HepG2 (cell line): ENCODE measurements at regions not wholly inside any gene's neighbourhood (a gene's known extent, or its start where the extent isn't known, plus 50 kb on each side); places are given as distances from the start of the nearest gene placed in this dataset.

ENCODE experiments used
- ATAC-seq: fragments of 200-7000 bp; cut with Tn5 transposase; 3 replicates; pipeline ENCODE4 v1.9.1; 2020; ENCODE audit warnings: mild to moderate bottlenecking, moderate library complexity
- BruUV-seq: library from RNA; stranded (reverse); fragments of 400-500 nt; replicated peaks from 2 replicates; lab custom pipeline; 2021; lab: Mats Ljungman, UMichigan
- CTCF ChIA-PET: fragments of 300-600 bp; formaldehyde crosslinking; extraction: SDS; loops from one replicate; lab custom pipeline; 2021; ENCODE audit warnings: low total read pairs, inconsistent platforms, low intra/inter-chr PET ratio; lab: Yijun Ruan, JAX
- POLR2A ChIA-PET: fragments of 350-600 bp; sonication (Branson Sonifier 250); formaldehyde crosslinking; loops from one replicate; lab custom pipeline; 2020; ENCODE audit warnings: antibody characterized with exemption, inconsistent platforms; lab: Yijun Ruan, JAX
- DNase-seq: peaks from one replicate; pipeline ENCODE4 v3.0.0-alpha.2; 2015; ENCODE audit warnings: low spot score
- FAIRE-seq: peaks from 3 replicates; lab custom pipeline; 2011; peaks lifted over from hg19 to GRCh38; lab: Jason Lieb, UNC
- H2AFZ ChIP-seq: one replicate; pipeline ENCODE4 v1.6.1; 2011; ENCODE audit warnings: low read length, inconsistent platforms
- H3K27ac ChIP-seq: fragments of 300-600 bp; 3 replicates; pipeline ENCODE4 v1.8.0; 2011; ENCODE audit warnings: mixed run types, mild to moderate bottlenecking, mixed read lengths, low read length, inconsistent platforms; ENCODE audit not compliant: insufficient read depth; ENCODE audit errors: extremely low read length
- H3K27me3 ChIP-seq, 2 experiments: fragments of 200-600 bp in 1 of 2; 2 replicates in 1 of 2; 3 replicates in 1 of 2; pipeline versions ENCODE4 v1.6.0 to v1.8.0; 2011; ENCODE audit warnings: low read length in 2 of 2, mild to moderate bottlenecking in 2 of 2, moderate library complexity in 2 of 2, inconsistent platforms in 1 of 2; ENCODE audit not compliant: insufficient read depth in 2 of 2, control insufficient read depth in 1 of 2
- H3K36me3 ChIP-seq, 2 experiments: fragments of 200-600 bp in 1 of 2; replicated peaks in 1 of 2; 2 replicates in 1 of 2; 3 replicates in 1 of 2; pipeline versions ENCODE4 v1.5.1 to v1.8.0; 2011; ENCODE audit warnings: low read length in 2 of 2, inconsistent platforms in 1 of 2; ENCODE audit not compliant: insufficient read depth in 2 of 2, control insufficient read depth in 1 of 2
- H3K4me1 ChIP-seq: 2 replicates; pipeline ENCODE4 v1.5.1; 2012; ENCODE audit warnings: low read length, inconsistent platforms; ENCODE audit not compliant: insufficient read depth
- H3K4me2 ChIP-seq: 2 replicates; pipeline ENCODE4 v1.6.0; 2011; ENCODE audit warnings: low read depth, low read length, inconsistent platforms
- H3K4me3 ChIP-seq, 3 experiments: fragments of 200-600 bp in 1 of 3; sonication (generic), shearing (Covaris generic) in 1 of 3; replicated peaks in 1 of 3; 2 replicates each; pipeline ENCODE4 v1.5.1; 2011 to 2016; ENCODE audit warnings: low read length in 3 of 3, inconsistent platforms in 2 of 3, low read depth in 2 of 3, mild to moderate bottlenecking in 2 of 3, control low read depth in 1 of 3, mixed read lengths in 1 of 3; ENCODE audit not compliant: insufficient read depth in 1 of 3
- H3K79me2 ChIP-seq: one replicate; pipeline ENCODE4 v1.6.1; 2011; ENCODE audit warnings: low read length, inconsistent platforms; ENCODE audit not compliant: insufficient read depth
- H3K9ac ChIP-seq: 2 replicates; pipeline ENCODE4 v1.6.0; 2011; ENCODE audit warnings: mild to moderate bottlenecking, low read depth, low read length, inconsistent platforms; ENCODE audit not compliant: insufficient read depth
- H3K9me3 ChIP-seq: 2 replicates; pipeline ENCODE4 v1.5.1; 2012; ENCODE audit warnings: mild to moderate bottlenecking, low read length
- H4K20me1 ChIP-seq: 2 replicates; pipeline ENCODE4 v1.6.0; 2011; ENCODE audit warnings: inconsistent platforms, mild to moderate bottlenecking, low read length, moderate library complexity; ENCODE audit not compliant: insufficient read depth
- DMTF1 ChIP-seq: sonication (generic); formaldehyde crosslinking; IDR thresholded peaks from 2 replicates; pipeline ENCODE4 v1.4.0; 2020; ENCODE audit warnings: mild to moderate bottlenecking, missing genetic modification reagents
- MED8 ChIP-seq: sonication (generic); formaldehyde crosslinking; IDR thresholded peaks from 2 replicates; pipeline ENCODE4 v1.8.1; 2023; ENCODE audit warnings: mild to moderate bottlenecking, missing genetic modification reagents; ENCODE audit not compliant: insufficient replicate concordance
- TCF12 ChIP-seq, 2 experiments: fragments of 450-650 bp in 1 of 2; sonication (generic) in 1 of 2; formaldehyde crosslinking in 1 of 2; IDR thresholded peaks; 2 replicates each; pipeline versions ENCODE4 v1.6.1 to v1.8.0; 2017 to 2022; ENCODE audit warnings: antibody characterized with exemption in 1 of 2, mild to moderate bottlenecking in 1 of 2, missing genetic modification reagents in 1 of 2, moderate library complexity in 1 of 2
- ZEB1 ChIP-seq: IDR thresholded peaks from 2 replicates; pipeline ENCODE4 v1.6.1; 2012; ENCODE audit warnings: mild to moderate bottlenecking, low read depth, inconsistent platforms; ENCODE audit not compliant: insufficient replicate concordance
- ZMAT3 ChIP-seq: sonication (generic); formaldehyde crosslinking; conservative IDR thresholded peaks from 2 replicates; pipeline ENCODE4 v1.7.0; 2021; ENCODE audit warnings: missing genetic modification reagents
- ZNF142 ChIP-seq: sonication (generic); formaldehyde crosslinking; IDR thresholded peaks from 2 replicates; pipeline ENCODE4 v1.4.0; 2020; ENCODE audit warnings: missing genetic modification reagents
- ZNF350 ChIP-seq: sonication (generic); formaldehyde crosslinking; IDR thresholded peaks from 2 replicates; pipeline ENCODE4 v1.4.0; 2020; ENCODE audit warnings: mild to moderate bottlenecking, low read depth, missing genetic modification reagents, borderline replicate concordance
- ZNF501 ChIP-seq: sonication (generic); formaldehyde crosslinking; IDR thresholded peaks from 2 replicates; pipeline ENCODE4 v1.5.1; 2020; ENCODE audit warnings: mild to moderate bottlenecking, moderate library complexity, missing genetic modification reagents
- ZNF660 ChIP-seq: sonication (generic); formaldehyde crosslinking; IDR thresholded peaks from 2 replicates; pipeline ENCODE4 v1.5.1; 2020; ENCODE audit warnings: mild to moderate bottlenecking, low read depth, missing genetic modification reagents, borderline replicate concordance
- ZSCAN29 ChIP-seq: sonication (generic); formaldehyde crosslinking; conservative IDR thresholded peaks from 2 replicates; pipeline ENCODE4 v1.4.0; 2020; ENCODE audit warnings: mild to moderate bottlenecking, missing genetic modification reagents
- WGBS: methylation state at CpG from one replicate; pipeline ENCODE4 v1.1.6; 2017; ENCODE audit warnings: low lambda C conversion rate; 5-methylcytosine and 5-hydroxymethylcytosine counted together
- in situ Hi-C: cut with HindIII; loops from 2 replicates; pipeline ENCODE4 v1.10.0; 2017; ENCODE audit warnings: low pct_unique_long_range_greater_than_20kb; ENCODE audit not compliant: extremely low pct_ligation_motif_present
- intact Hi-C: fragments of 100-400 bp; cut with micrococcal nuclease; formaldehyde crosslinking; loops from one replicate; pipeline ENCODE4 v1.10.0; 2022; ENCODE audit not compliant: unreplicated experiment

DNA sequence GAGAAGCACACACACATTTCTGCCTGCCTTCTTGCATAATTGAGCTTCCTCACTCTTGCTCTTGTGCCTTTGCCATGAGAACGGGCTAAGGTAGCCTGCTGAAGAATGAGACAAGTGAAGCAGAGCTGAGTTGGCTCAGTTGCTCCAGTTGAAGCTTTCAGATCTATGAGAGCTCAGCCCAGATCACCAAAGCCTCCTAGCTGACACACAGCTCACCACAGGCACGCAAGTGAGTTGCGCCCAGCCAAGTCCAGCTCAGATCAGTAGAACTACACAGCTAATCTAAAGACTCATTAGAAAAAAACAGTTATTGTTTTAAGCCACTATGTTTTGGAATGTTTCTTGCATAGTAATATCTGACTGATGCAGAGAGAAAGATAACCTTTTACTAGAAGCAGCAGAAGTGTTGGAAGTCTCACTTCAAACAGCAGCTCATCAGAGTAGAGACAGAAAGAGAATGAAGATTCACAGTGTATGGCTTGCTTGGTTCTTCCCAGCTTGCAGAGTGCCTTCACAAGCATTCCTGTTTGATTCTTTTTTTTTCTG is 362.4 kb downstream of the MID1IP1 start:
- no peak overlapping the region for H3K4me2 ChIP-seq
- intact Hi-C loops (no loop called here), in situ Hi-C loops (no loop called here)
- H4K20me1 ChIP-seq, result no peaks in the 10 kb centered on the region
- no peaks in the 10 kb centered on the region for H3K79me2 ChIP-seq
- H3K36me3 ChIP-seq, result no peaks in the 10 kb centered on the region
- no peak overlapping the region for H3K4me3 ChIP-seq
- FAIRE-seq (no peak), ATAC-seq (no peak), DNase-seq (no peak)
- ChIA-PET POLR2A (no interaction called here), CTCF (no interaction called here)
- no peak overlapping the region for H3K27ac ChIP-seq
- no TSS peak for BruUV-seq
- no CpG with 5 or more reads among the region's 3 CpGs for WGBS
- H3K4me1 ChIP-seq, result no peaks in the 10 kb centered on the region
- H3K27me3 ChIP-seq, result no peaks in the 10 kb centered on the region
- no peak overlapping the region for H3K9ac ChIP-seq
- H3K9me3 ChIP-seq, result no peaks in the 10 kb centered on the region
- TF ChIP-seq ZSCAN29 (CRISPR knock-in tag), result no peak
- no peak for TF ChIP-seq TCF12 (IDR thresholded peaks at IDR 0.05)
- TF ChIP-seq TCF12 (CRISPR knock-in tag; IDR thresholded peaks at IDR 0.05), result no peak
- TF ChIP-seq ZEB1, result no peak
- no peak overlapping the region for H2AFZ ChIP-seq

- ChIA-PET POLR2A (no interaction called here), CTCF (no interaction called here)
- H3K9me3 ChIP-seq, result no peaks in the 10 kb centered on the region
- H3K27ac ChIP-seq, result no peak overlapping the region
- no peak overlapping the region for H3K9ac ChIP-seq
- DNase-seq (no peak), FAIRE-seq (no peak), ATAC-seq (no peak)
- H4K20me1 ChIP-seq, result no peaks in the 10 kb centered on the region
- no peaks in the 10 kb centered on the region for H3K36me3 ChIP-seq
- no peaks in the 10 kb centered on the region for H3K79me2 ChIP-seq
- intact Hi-C loops, result no loop called here
- BruUV-seq, result no TSS peak
- H2AFZ ChIP-seq, result no peak overlapping the region
- no peak overlapping the region for H3K4me3 ChIP-seq
- no peaks in the 10 kb centered on the region for H3K27me3 ChIP-seq
- H3K4me2 ChIP-seq, result no peak overlapping the region
- no peaks in the 10 kb centered on the region for H3K4me1 ChIP-seq
- in situ Hi-C loops, result no loop called here
- 0% methylated on average over 3 of the region's 3 CpGs for WGBS
- TF ChIP-seq DMTF1 (CRISPR knock-in tag) (no peak), ZNF142 (CRISPR knock-in tag) (no peak), ZNF350 (CRISPR knock-in tag) (no peak), ZNF501 (CRISPR knock-in tag) (no peak), MED8 (CRISPR knock-in tag) (no peak), ZNF660 (no peak), ZMAT3 (CRISPR knock-in tag) (no peak)
Observed at GRCh38 chrX:39164212-39164611, 363.0 kb downstream of the MID1IP1 start.
